ENCODE measurements at regions not wholly inside any gene's neighbourhood (a gene's known extent, or its start where the extent isn't known, plus 50 kb on each side); places are given as distances from the start of the nearest gene placed in this dataset.
"Not testable (repeated sequence)": the region's sequence is repeated elsewhere in the genome, so short reads cannot be mapped to it uniquely, and the experiment has no call there.

DNA sequence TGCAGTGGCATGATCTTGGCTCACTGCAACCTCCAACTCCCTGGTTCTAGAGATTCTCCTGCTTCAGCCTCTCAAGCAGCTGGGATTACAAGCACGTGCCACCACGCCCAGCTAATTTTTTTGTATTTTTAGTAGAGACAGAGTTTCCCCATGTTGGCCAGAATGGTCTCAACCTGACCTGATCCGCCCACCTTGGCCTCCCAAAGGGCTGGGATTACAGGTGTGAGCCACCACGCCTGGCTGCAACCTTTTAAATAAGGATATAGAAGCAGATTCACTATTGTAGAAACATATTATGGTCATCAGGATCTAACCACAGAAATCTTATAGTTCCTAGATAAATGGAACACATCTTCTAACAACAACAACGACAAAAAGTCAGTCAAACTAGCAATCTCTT, 112.4 kb upstream of the MINDY3 start:
- DNase-seq; H3K27me3 ChIP-seq (ENCODE audit: insufficient read depth, low read length, poor library complexity); H4K8ac ChIP-seq (ENCODE audit: low read depth, low read length); H3K9ac ChIP-seq (ENCODE audit: low read length); H3K79me2 ChIP-seq (ENCODE audit: control insufficient read depth, insufficient read depth, low read length); H3K79me1 ChIP-seq (ENCODE audit: low read length); H4K5ac ChIP-seq (ENCODE audit: low read length); H2AK5ac ChIP-seq (ENCODE audit: low read length); H3K4me2 ChIP-seq (ENCODE audit: low read length); H3K18ac ChIP-seq (ENCODE audit: low read length); H3K4me1 ChIP-seq (ENCODE audit: control insufficient read depth, low read depth, low read length); H2BK120ac ChIP-seq (ENCODE audit: low read depth, low read length); H3K36me3 ChIP-seq (ENCODE audit: control insufficient read depth, insufficient read depth, low read length); H2BK5ac ChIP-seq (ENCODE audit: low read length); H3K4me3 ChIP-seq (ENCODE audit: low read length); H3K4ac ChIP-seq (ENCODE audit: low read depth, low read length); H3K56ac ChIP-seq (ENCODE audit: low read length); H3K23ac ChIP-seq (ENCODE audit: low read length); H2BK15ac ChIP-seq (replicated peaks; ENCODE audit: low read depth); H3K27ac ChIP-seq (ENCODE audit: low read depth, low read length): not testable (repeated sequence)
- whole genome bisulfite sequencing (ENCODE audit: extremely low coverage, insufficient coverage, low lambda C conversion rate), result no CpG with 5 or more reads among the region's 5 CpGs

- Histone ChIP-seq H3K4me3 (ENCODE audit: low read length) (no peak overlapping the region), H3K4ac (ENCODE audit: low read depth, low read length) (no peak overlapping the region)
These were observed 125.4 kb upstream of the MINDY3 start for GRCh38 chr10:15985690-15986089.

DNA sequence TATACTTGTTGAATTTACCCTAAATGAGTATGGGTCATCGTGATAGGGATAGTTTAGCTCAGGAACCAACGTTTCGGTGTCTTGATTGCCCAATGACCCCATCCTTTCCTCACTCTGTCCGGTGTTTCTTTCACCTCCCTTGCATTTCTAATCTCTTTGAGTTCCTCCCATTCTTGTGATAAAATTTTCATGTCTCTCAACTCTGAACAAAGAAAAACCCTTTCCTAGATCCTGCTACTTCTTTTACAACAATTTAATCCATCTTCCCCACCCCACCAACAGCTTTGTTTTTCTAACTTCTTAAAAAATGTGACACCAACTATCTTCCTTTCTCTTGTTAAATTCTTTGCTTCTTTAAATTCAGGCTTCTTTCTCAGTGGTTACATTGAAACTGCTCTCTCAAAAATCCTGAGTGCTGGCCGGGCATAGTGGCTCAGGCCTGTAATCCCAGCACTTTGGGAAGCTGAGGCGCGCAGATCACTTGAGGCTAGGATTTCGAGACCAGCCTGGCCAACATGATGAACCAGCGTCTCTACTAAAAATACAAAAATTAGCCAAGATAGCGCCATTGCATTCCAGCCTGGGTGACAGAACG, 130.3 kb upstream of the MINDY3 start:
- no peak overlapping the region for H3K18ac ChIP-seq (ENCODE audit: low read length)
- H3K4me2 ChIP-seq (ENCODE audit: low read length), result no peak overlapping the region
- H3K36me3 ChIP-seq (ENCODE audit: control insufficient read depth, insufficient read depth, low read length), result no peaks in the 10 kb centered on the region
- H4K8ac ChIP-seq (ENCODE audit: low read depth, low read length), result no peak overlapping the region
- no peak overlapping the region for H3K56ac ChIP-seq (ENCODE audit: low read length)
- H3K23ac ChIP-seq (ENCODE audit: low read length), result no peak overlapping the region
- no peak overlapping the region for H4K5ac ChIP-seq (ENCODE audit: low read length)
- H3K79me2 ChIP-seq (ENCODE audit: control insufficient read depth, insufficient read depth, low read length), result no peaks in the 10 kb centered on the region
- H3K9ac ChIP-seq (ENCODE audit: low read length), result no peak overlapping the region
- no peaks in the 10 kb centered on the region for H3K4me1 ChIP-seq (ENCODE audit: control insufficient read depth, low read depth, low read length)
- no peak overlapping the region for H3K4me3 ChIP-seq (ENCODE audit: low read length)
- H2BK120ac ChIP-seq (ENCODE audit: low read depth, low read length), result no peak overlapping the region
- no peak overlapping the region for H2BK5ac ChIP-seq (ENCODE audit: low read length)
- no peaks in the 10 kb centered on the region for H3K79me1 ChIP-seq (ENCODE audit: low read length)
- no peak overlapping the region for H2AK5ac ChIP-seq (ENCODE audit: low read length)
- H3K4ac ChIP-seq (ENCODE audit: low read depth, low read length), result no peak overlapping the region
- no peak for DNase-seq
- WGBS (ENCODE audit: extremely low coverage, insufficient coverage, low lambda C conversion rate), result no CpG with 5 or more reads among the region's 11 CpGs
- no peaks in the 10 kb centered on the region for H3K27me3 ChIP-seq (ENCODE audit: insufficient read depth, low read length, poor library complexity)
- no peak overlapping the region for H2BK15ac ChIP-seq (replicated peaks; ENCODE audit: low read depth)
- no peak overlapping the region for H3K27ac ChIP-seq (ENCODE audit: low read depth, low read length)

More at GRCh38 chr10:15985690-15986089, 125.4 kb upstream of the MINDY3 start:
- Histone ChIP-seq H3K79me1 (ENCODE audit: low read length) (no peaks in the 10 kb centered on the region), H3K79me2 (ENCODE audit: control insufficient read depth, insufficient read depth, low read length) (no peaks in the 10 kb centered on the region), H3K23ac (ENCODE audit: low read length) (no peak overlapping the region), H4K5ac (ENCODE audit: low read length) (no peak overlapping the region), H2BK120ac (ENCODE audit: low read depth, low read length) (no peak overlapping the region), H3K27me3 (ENCODE audit: insufficient read depth, low read length, poor library complexity) (no peaks in the 10 kb centered on the region), H3K36me3 (ENCODE audit: control insufficient read depth, insufficient read depth, low read length) (no peaks in the 10 kb centered on the region), H4K8ac (ENCODE audit: low read depth, low read length) (no peak overlapping the region), H3K18ac (ENCODE audit: low read length) (no peak overlapping the region), H2BK5ac (ENCODE audit: low read length) (no peak overlapping the region), H3K4me1 (ENCODE audit: control insufficient read depth, low read depth, low read length) (no peaks in the 10 kb centered on the region), H2BK15ac (replicated peaks; ENCODE audit: low read depth) (no peak overlapping the region), H3K4me2 (ENCODE audit: low read length) (no peak overlapping the region), H2AK5ac (ENCODE audit: low read length) (no peak overlapping the region), H3K56ac (ENCODE audit: low read length) (no peak overlapping the region), H3K9ac (ENCODE audit: low read length) (no peak overlapping the region), H3K27ac (ENCODE audit: low read depth, low read length) (no peak overlapping the region)
- no peak for DNase-seq
- WGBS (ENCODE audit: extremely low coverage, insufficient coverage, low lambda C conversion rate), result no CpG with 5 or more reads among the region's 4 CpGs

- no peaks in the 10 kb centered on the region for H3K79me2 ChIP-seq (ENCODE audit: control insufficient read depth, insufficient read depth, low read length)
- no peaks in the 10 kb centered on the region for H3K4me1 ChIP-seq (ENCODE audit: control insufficient read depth, low read depth, low read length)
- no peak overlapping the region for H3K9ac ChIP-seq (ENCODE audit: low read length)
- no peaks in the 10 kb centered on the region for H3K79me1 ChIP-seq (ENCODE audit: low read length)
- H2BK15ac ChIP-seq (replicated peaks; ENCODE audit: low read depth), result no peak overlapping the region
- no peaks in the 10 kb centered on the region for H3K36me3 ChIP-seq (ENCODE audit: control insufficient read depth, insufficient read depth, low read length)
- peak overlapping the region; percentile 5 for H4K8ac ChIP-seq (ENCODE audit: low read depth, low read length)
- no peak overlapping the region for H3K4me3 ChIP-seq (ENCODE audit: low read length)
- H4K5ac ChIP-seq (ENCODE audit: low read length), result no peak overlapping the region
- no peak overlapping the region for H3K4me2 ChIP-seq (ENCODE audit: low read length)
- DNase-seq, result no peak
- H3K18ac ChIP-seq (ENCODE audit: low read length), result no peak overlapping the region
- no peak overlapping the region for H3K23ac ChIP-seq (ENCODE audit: low read length)
- no peak overlapping the region for H3K27ac ChIP-seq (ENCODE audit: low read depth, low read length)
- no peak overlapping the region for H2BK120ac ChIP-seq (ENCODE audit: low read depth, low read length)
- no peaks in the 10 kb centered on the region for H3K27me3 ChIP-seq (ENCODE audit: insufficient read depth, low read length, poor library complexity)
- no CpG with 5 or more reads among the region's 4 CpGs for WGBS (ENCODE audit: extremely low coverage, insufficient coverage, low lambda C conversion rate)
- H2AK5ac ChIP-seq (ENCODE audit: low read length), result no peak overlapping the region
- H3K56ac ChIP-seq (ENCODE audit: low read length), result no peak overlapping the region
- H3K4ac ChIP-seq (ENCODE audit: low read depth, low read length), result no peak overlapping the region
- H2BK5ac ChIP-seq (ENCODE audit: low read length), result no peak overlapping the region
These were observed 137.0 kb upstream of the MINDY3 start for GRCh38 chr10:15997313-15997712.

DNA sequence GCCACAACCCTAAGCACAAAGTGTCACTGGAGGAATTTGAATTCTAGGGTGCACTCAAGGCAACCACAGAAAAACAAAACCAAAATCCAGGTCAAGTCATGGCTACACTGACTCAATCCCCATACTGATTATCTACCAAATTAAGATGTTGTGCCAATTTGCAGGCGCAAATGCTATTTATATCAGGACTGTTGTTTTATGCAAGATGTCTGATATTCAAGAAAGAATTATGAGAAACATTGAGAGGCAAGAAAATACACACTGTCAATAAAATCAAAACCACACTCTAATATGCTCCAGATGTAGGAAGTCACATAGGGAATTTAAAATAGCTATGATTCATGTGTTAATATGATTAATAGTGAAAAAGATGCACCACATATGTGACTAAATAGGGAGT, 141.3 kb upstream of the MINDY3 start:
- Histone ChIP-seq H4K8ac (ENCODE audit: low read depth, low read length) (no peak overlapping the region), H3K4me1 (ENCODE audit: control insufficient read depth, low read depth, low read length) (no peaks in the 10 kb centered on the region), H3K79me2 (ENCODE audit: control insufficient read depth, insufficient read depth, low read length) (no peaks in the 10 kb centered on the region), H3K4me3 (ENCODE audit: low read length) (no peak overlapping the region), H3K9ac (ENCODE audit: low read length) (no peak overlapping the region), H3K18ac (ENCODE audit: low read length) (no peak overlapping the region), H3K79me1 (ENCODE audit: low read length) (no peaks in the 10 kb centered on the region), H3K56ac (ENCODE audit: low read length) (no peak overlapping the region), H2AK5ac (ENCODE audit: low read length) (no peak overlapping the region), H3K27me3 (ENCODE audit: insufficient read depth, low read length, poor library complexity) (no peaks in the 10 kb centered on the region), H2BK15ac (replicated peaks; ENCODE audit: low read depth) (no peak overlapping the region), H3K4me2 (ENCODE audit: low read length) (no peak overlapping the region), H3K27ac (ENCODE audit: low read depth, low read length) (no peak overlapping the region), H3K36me3 (ENCODE audit: control insufficient read depth, insufficient read depth, low read length) (no peaks in the 10 kb centered on the region), H4K5ac (ENCODE audit: low read length) (no peak overlapping the region), H3K23ac (ENCODE audit: low read length) (no peak overlapping the region), H2BK5ac (ENCODE audit: low read length) (no peak overlapping the region), H2BK120ac (ENCODE audit: low read depth, low read length) (no peak overlapping the region), H3K4ac (ENCODE audit: low read depth, low read length) (no peak overlapping the region)
- DNase-seq, result no peak
- no CpG with 5 or more reads among the region's 1 CpG for WGBS (ENCODE audit: extremely low coverage, insufficient coverage, low lambda C conversion rate)

GRCh38 chr10:16009785-16010184, 149.5 kb upstream of the MINDY3 start:
- Histone ChIP-seq H3K4me1 (ENCODE audit: control insufficient read depth, low read depth, low read length) (no peaks in the 10 kb centered on the region), H3K79me2 (ENCODE audit: control insufficient read depth, insufficient read depth, low read length) (no peaks in the 10 kb centered on the region), H3K4me3 (ENCODE audit: low read length) (no peak overlapping the region), H3K4me2 (ENCODE audit: low read length) (no peak overlapping the region), H4K8ac (ENCODE audit: low read depth, low read length) (no peak overlapping the region), H3K18ac (ENCODE audit: low read length) (no peak overlapping the region), H2BK5ac (ENCODE audit: low read length) (no peak overlapping the region), H3K36me3 (ENCODE audit: control insufficient read depth, insufficient read depth, low read length) (no peaks in the 10 kb centered on the region), H2BK15ac (replicated peaks; ENCODE audit: low read depth) (no peak overlapping the region), H3K79me1 (ENCODE audit: low read length) (no peaks in the 10 kb centered on the region), H3K56ac (ENCODE audit: low read length) (no peak overlapping the region), H4K5ac (ENCODE audit: low read length) (no peak overlapping the region), H2BK120ac (ENCODE audit: low read depth, low read length) (no peak overlapping the region), H3K23ac (ENCODE audit: low read length) (no peak overlapping the region), H3K27ac (ENCODE audit: low read depth, low read length) (no peak overlapping the region), H3K4ac (ENCODE audit: low read depth, low read length) (no peak overlapping the region), H3K9ac (ENCODE audit: low read length) (no peak overlapping the region), H3K27me3 (ENCODE audit: insufficient read depth, low read length, poor library complexity) (no peaks in the 10 kb centered on the region), H2AK5ac (ENCODE audit: low read length) (no peak overlapping the region)
- WGBS (ENCODE audit: extremely low coverage, insufficient coverage, low lambda C conversion rate), result no CpG with 5 or more reads among the region's 6 CpGs
- no peak for DNase-seq

All from mesendoderm (in vitro differentiated cells).